ENCODE measurements at regions not wholly inside any gene's neighbourhood (a gene's known extent, or its start where the extent isn't known, plus 50 kb on each side); places are given as distances from the start of the nearest gene placed in this dataset.

- Histone ChIP-seq H3K4me2 (ENCODE audit: insufficient read depth, low read length) (no peak overlapping the region), H3K27me3 (ENCODE audit: insufficient read depth, low read length, poor library complexity) (no peaks in the 10 kb centered on the region), H3K9me3 (ENCODE audit: insufficient read depth, low read length, severe bottlenecking) (no peaks in the 10 kb centered on the region), H3K9ac (ENCODE audit: low read depth, low read length) (no peak overlapping the region), H4K20me1 (ENCODE audit: insufficient read depth, low read length) (no peaks in the 10 kb centered on the region), H3K27ac (ENCODE audit: low read length) (no peak overlapping the region), H3K79me2 (ENCODE audit: insufficient read depth, low read length) (no peaks in the 10 kb centered on the region), H3K36me3 (ENCODE audit: insufficient read depth, low read length) (no peaks in the 10 kb centered on the region), H3K4me1 (ENCODE audit: insufficient read depth, low read length) (no peaks in the 10 kb centered on the region), H2AFZ (ENCODE audit: low read depth, low read length) (no peak overlapping the region), H3K4me3 (ENCODE audit: low read depth in 1 of 2, low read length in 2 of 2) (no peak overlapping the region)
- TF ChIP-seq CTCF (IDR thresholded peaks at IDR 0.05; ENCODE audit: borderline replicate concordance, extremely low read depth, low read length, poor library complexity, severe bottlenecking) (no peak), EZH2 (IDR thresholded peaks at IDR 0.05; ENCODE audit: borderline replicate concordance, low read depth, low read length, severe bottlenecking) (no peak)
- DNase-seq (no peak), ATAC-seq (ENCODE audit: insufficient read depth, low read depth) (no peak)
Measured at GRCh38 chr14:86217523-86217922, 687.6 kb downstream of the FLRT2 start.

DNA sequence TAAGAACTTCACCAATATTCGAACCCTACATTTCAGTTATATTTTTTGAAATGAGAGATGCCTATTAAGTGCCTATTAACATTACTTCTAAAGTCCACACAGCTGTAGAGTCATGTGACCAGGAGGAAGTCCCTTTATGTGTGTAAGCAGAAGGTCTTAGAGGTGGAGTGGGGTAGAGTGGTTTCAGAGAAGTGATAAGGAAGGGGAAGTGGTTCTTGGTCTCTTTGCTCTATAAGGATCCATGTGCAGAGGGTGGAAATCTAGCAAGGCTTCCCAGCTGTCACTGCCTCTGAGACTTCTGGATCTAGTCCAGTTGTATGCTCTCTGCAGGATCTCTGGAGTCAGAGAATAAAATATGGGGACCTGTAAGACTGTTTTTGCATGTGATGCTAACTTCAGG, 673.9 kb downstream of the FLRT2 start:
- Histone ChIP-seq H3K4me1 (ENCODE audit: insufficient read depth, low read length) (peaks cover 22% of the 10 kb centered on the region), H3K4me3 (ENCODE audit: low read depth in 1 of 2, low read length in 2 of 2) (no peak overlapping the region), H3K36me3 (ENCODE audit: insufficient read depth, low read length) (no peaks in the 10 kb centered on the region), H3K9ac (ENCODE audit: low read depth, low read length) (no peak overlapping the region), H3K27me3 (ENCODE audit: insufficient read depth, low read length, poor library complexity) (no peaks in the 10 kb centered on the region), H3K4me2 (ENCODE audit: insufficient read depth, low read length) (peak overlapping the region; percentile 43), H4K20me1 (ENCODE audit: insufficient read depth, low read length) (no peaks in the 10 kb centered on the region), H3K79me2 (ENCODE audit: insufficient read depth, low read length) (no peaks in the 10 kb centered on the region), H3K27ac (ENCODE audit: low read length) (peak overlapping the region; percentile 65), H2AFZ (ENCODE audit: low read depth, low read length) (no peak overlapping the region), H3K9me3 (ENCODE audit: insufficient read depth, low read length, severe bottlenecking) (peaks cover 3% of the 10 kb centered on the region)
- TF ChIP-seq EZH2 (IDR thresholded peaks at IDR 0.05; ENCODE audit: borderline replicate concordance, low read depth, low read length, severe bottlenecking) (no peak), CTCF (IDR thresholded peaks at IDR 0.05; ENCODE audit: borderline replicate concordance, extremely low read depth, low read length, poor library complexity, severe bottlenecking) (no peak)
- DNase-seq (peak; percentile 68), ATAC-seq (ENCODE audit: insufficient read depth, low read depth) (peak; percentile 100)

- no peaks in the 10 kb centered on the region for H4K20me1 ChIP-seq (ENCODE audit: insufficient read depth, low read length)
- ATAC-seq (ENCODE audit: insufficient read depth, low read depth): no peak
- no peaks in the 10 kb centered on the region for H3K27me3 ChIP-seq (ENCODE audit: insufficient read depth, low read length, poor library complexity)
- H3K36me3 ChIP-seq (ENCODE audit: insufficient read depth, low read length): no peaks in the 10 kb centered on the region
- no peak for DNase-seq
- no peak overlapping the region for H3K4me2 ChIP-seq (ENCODE audit: insufficient read depth, low read length)
- no peaks in the 10 kb centered on the region for H3K79me2 ChIP-seq (ENCODE audit: insufficient read depth, low read length)
- H3K4me1 ChIP-seq (ENCODE audit: insufficient read depth, low read length): no peaks in the 10 kb centered on the region
- H2AFZ ChIP-seq (ENCODE audit: low read depth, low read length): no peak overlapping the region
- no peak overlapping the region for H3K27ac ChIP-seq (ENCODE audit: low read length)
- no peak overlapping the region for H3K4me3 ChIP-seq (ENCODE audit: low read depth in 1 of 2, low read length in 2 of 2)
- TF ChIP-seq EZH2 (IDR thresholded peaks at IDR 0.05; ENCODE audit: borderline replicate concordance, low read depth, low read length, severe bottlenecking) (no peak), CTCF (IDR thresholded peaks at IDR 0.05; ENCODE audit: borderline replicate concordance, extremely low read depth, low read length, poor library complexity, severe bottlenecking) (no peak)
- H3K9me3 ChIP-seq (ENCODE audit: insufficient read depth, low read length, severe bottlenecking): no peaks in the 10 kb centered on the region
- no peak overlapping the region for H3K9ac ChIP-seq (ENCODE audit: low read depth, low read length)
Measured at GRCh38 chr14:86196471-86196870, 666.5 kb downstream of the FLRT2 start.

DNA sequence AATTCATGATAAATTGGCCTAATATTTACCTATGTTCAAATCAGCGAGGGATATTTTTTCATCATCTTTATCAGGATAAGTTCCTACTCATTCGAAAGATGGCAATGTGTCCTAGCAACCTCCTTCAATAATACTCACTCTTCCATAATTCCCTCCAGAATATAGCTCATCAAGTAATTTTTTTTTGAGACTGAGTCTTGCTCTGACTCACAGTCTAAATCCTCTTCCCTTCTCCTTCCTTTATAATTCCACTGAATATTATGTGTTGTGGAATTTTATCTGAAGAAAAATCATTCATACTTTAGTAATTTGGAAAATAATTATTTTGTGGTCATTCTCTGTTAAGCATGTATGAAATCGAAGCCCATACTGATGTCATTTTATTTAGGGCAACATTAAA, 663.8 kb downstream of the FLRT2 start:
- Histone ChIP-seq H2AFZ (ENCODE audit: low read depth, low read length) (no peak overlapping the region), H3K4me2 (ENCODE audit: insufficient read depth, low read length) (no peak overlapping the region), H3K27me3 (ENCODE audit: insufficient read depth, low read length, poor library complexity) (no peaks in the 10 kb centered on the region), H4K20me1 (ENCODE audit: insufficient read depth, low read length) (no peaks in the 10 kb centered on the region), H3K36me3 (ENCODE audit: insufficient read depth, low read length) (no peaks in the 10 kb centered on the region), H3K27ac (ENCODE audit: low read length) (no peak overlapping the region), H3K9me3 (ENCODE audit: insufficient read depth, low read length, severe bottlenecking) (no peaks in the 10 kb centered on the region), H3K9ac (ENCODE audit: low read depth, low read length) (no peak overlapping the region), H3K4me1 (ENCODE audit: insufficient read depth, low read length) (no peaks in the 10 kb centered on the region), H3K4me3 (ENCODE audit: low read depth in 1 of 2, low read length in 2 of 2) (no peak overlapping the region), H3K79me2 (ENCODE audit: insufficient read depth, low read length) (no peaks in the 10 kb centered on the region)
- DNase-seq (no peak), ATAC-seq (ENCODE audit: insufficient read depth, low read depth) (no peak)
- TF ChIP-seq EZH2 (IDR thresholded peaks at IDR 0.05; ENCODE audit: borderline replicate concordance, low read depth, low read length, severe bottlenecking): no peak
- no peak for TF ChIP-seq CTCF (IDR thresholded peaks at IDR 0.05; ENCODE audit: borderline replicate concordance, extremely low read depth, low read length, poor library complexity, severe bottlenecking)
